ENCODE measurements at regions not wholly inside any gene's neighbourhood (a gene's known extent, or its start where the extent isn't known, plus 50 kb on each side); places are given as distances from the start of the nearest gene placed in this dataset.

DNA sequence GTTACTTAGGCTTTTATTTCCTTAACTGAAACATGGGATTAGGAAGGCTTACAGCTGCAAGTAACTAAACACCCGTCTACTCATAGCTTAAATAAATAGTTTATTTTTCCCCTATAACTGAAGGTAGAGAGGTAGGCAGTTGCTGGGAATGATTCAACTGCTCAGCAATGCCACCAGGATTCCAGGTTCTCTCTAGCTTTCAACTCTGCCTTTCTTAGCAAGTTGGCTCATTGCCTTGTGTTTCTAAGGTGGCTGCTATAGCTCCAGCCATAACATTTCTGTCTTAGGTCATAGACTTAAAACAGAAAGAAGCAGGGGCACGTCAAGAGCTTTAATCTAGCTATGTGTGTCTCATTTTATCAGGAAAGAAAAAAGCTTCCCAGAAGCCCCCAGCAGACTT, 103.7 kb upstream of the MDM1 start:
- ChIA-PET POLR2A (no interaction called here), CTCF (interaction anchor here (1.1 kb wide), 1 partner anchor 13 kb away, joined by 3 read pairs; no protein-coding TSS in a partner anchor)
- H3K27ac ChIP-seq (ENCODE audit: low read depth in 2 of 2, low read length in 1 of 2), result no peak overlapping the region
- no peaks in the 10 kb centered on the region for H3K9me2 ChIP-seq
- H3K36me3 ChIP-seq (replicated peaks in 1 of 2; ENCODE audit: control insufficient read depth in 1 of 2, insufficient read depth in 2 of 2, low read length in 1 of 2), result no peaks in the 10 kb centered on the region
- no peak overlapping the region for H3K4me2 ChIP-seq
- H4K20me1 ChIP-seq (ENCODE audit: insufficient read depth), result no peaks in the 10 kb centered on the region
- H3K4me3 ChIP-seq (ENCODE audit: low read depth in 2 of 2, low read length in 1 of 2), result no peak overlapping the region
- no peaks in the 10 kb centered on the region for H3K79me2 ChIP-seq (ENCODE audit: insufficient read depth)
- H2AFZ ChIP-seq (ENCODE audit: low read depth), result no peak overlapping the region
- H3K9me3 ChIP-seq, result no peaks in the 10 kb centered on the region
- no peaks in the 10 kb centered on the region for H3K27me3 ChIP-seq (ENCODE audit: insufficient read depth)
- no peak for DNase-seq
- 68% methylated on average over 2 of the region's 2 CpGs for WGBS (ENCODE audit: low lambda C conversion rate)
- no peak for TF ChIP-seq ZBTB33 (IDR thresholded peaks at IDR 0.05; ENCODE audit: borderline replicate concordance, low read depth)
- no peaks in the 10 kb centered on the region for H3F3A ChIP-seq (replicated peaks; ENCODE audit: insufficient read depth)
- H3K4me1 ChIP-seq (ENCODE audit: control insufficient read depth in 1 of 2, insufficient read depth in 2 of 2, low read depth in 1 of 2, low read length in 1 of 2), result no peaks in the 10 kb centered on the region; a peak in 1 of 4 replicates
- no peak overlapping the region for H3K9ac ChIP-seq

DNA sequence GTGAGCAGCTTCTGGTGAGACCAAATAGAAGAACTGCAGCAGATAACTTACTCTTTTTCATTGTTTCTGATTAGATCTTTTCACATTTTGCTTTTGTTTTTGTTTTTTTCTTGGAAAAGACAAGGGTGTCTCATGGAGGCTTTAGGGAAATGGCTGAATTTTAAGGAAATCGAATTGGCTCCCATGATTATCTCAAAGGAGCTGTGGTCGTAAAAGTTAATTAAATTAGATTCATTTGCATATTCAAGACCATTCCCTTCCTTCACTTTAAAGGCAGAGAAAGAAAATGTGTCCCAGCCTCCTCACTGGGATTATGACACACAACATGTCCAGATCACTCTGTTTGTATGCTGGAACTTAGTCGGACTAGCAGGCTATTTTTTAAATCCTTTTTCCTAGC, 106.4 kb upstream of the MDM1 start:
- Histone ChIP-seq H3K4me3 (ENCODE audit: low read depth in 2 of 2, low read length in 1 of 2) (no peak overlapping the region), H3F3A (replicated peaks; ENCODE audit: insufficient read depth) (no peaks in the 10 kb centered on the region), H3K27me3 (ENCODE audit: insufficient read depth) (no peaks in the 10 kb centered on the region), H3K9ac (no peak overlapping the region), H3K27ac (ENCODE audit: low read depth in 2 of 2, low read length in 1 of 2) (no peak overlapping the region), H3K4me2 (no peak overlapping the region), H3K4me1 (ENCODE audit: control insufficient read depth in 1 of 2, insufficient read depth in 2 of 2, low read depth in 1 of 2, low read length in 1 of 2) (no peaks in the 10 kb centered on the region; a peak in 1 of 4 replicates), H2AFZ (ENCODE audit: low read depth) (no peak overlapping the region; the same call in 1 of the 2 replicates), H4K20me1 (ENCODE audit: insufficient read depth) (no peaks in the 10 kb centered on the region), H3K79me2 (ENCODE audit: insufficient read depth) (no peaks in the 10 kb centered on the region), H3K9me3 (peaks cover under 1% of the 10 kb centered on the region; the same call in 1 of the 2 replicates), H3K9me2 (no peaks in the 10 kb centered on the region), H3K36me3 (replicated peaks in 1 of 2; ENCODE audit: control insufficient read depth in 1 of 2, insufficient read depth in 2 of 2, low read length in 1 of 2) (no peaks in the 10 kb centered on the region)
- no peak for TF ChIP-seq RXRA (IDR thresholded peaks at IDR 0.05; ENCODE audit: borderline replicate concordance, low read depth)
- no peak for TF ChIP-seq POLR2AphosphoS5 (IDR thresholded peaks at IDR 0.05; ENCODE audit: low read depth, low read length)
- no peak for TF ChIP-seq TAF1 (IDR thresholded peaks at IDR 0.05; ENCODE audit: borderline replicate concordance, low read depth, low read length)
- TF ChIP-seq, protein P1, sequence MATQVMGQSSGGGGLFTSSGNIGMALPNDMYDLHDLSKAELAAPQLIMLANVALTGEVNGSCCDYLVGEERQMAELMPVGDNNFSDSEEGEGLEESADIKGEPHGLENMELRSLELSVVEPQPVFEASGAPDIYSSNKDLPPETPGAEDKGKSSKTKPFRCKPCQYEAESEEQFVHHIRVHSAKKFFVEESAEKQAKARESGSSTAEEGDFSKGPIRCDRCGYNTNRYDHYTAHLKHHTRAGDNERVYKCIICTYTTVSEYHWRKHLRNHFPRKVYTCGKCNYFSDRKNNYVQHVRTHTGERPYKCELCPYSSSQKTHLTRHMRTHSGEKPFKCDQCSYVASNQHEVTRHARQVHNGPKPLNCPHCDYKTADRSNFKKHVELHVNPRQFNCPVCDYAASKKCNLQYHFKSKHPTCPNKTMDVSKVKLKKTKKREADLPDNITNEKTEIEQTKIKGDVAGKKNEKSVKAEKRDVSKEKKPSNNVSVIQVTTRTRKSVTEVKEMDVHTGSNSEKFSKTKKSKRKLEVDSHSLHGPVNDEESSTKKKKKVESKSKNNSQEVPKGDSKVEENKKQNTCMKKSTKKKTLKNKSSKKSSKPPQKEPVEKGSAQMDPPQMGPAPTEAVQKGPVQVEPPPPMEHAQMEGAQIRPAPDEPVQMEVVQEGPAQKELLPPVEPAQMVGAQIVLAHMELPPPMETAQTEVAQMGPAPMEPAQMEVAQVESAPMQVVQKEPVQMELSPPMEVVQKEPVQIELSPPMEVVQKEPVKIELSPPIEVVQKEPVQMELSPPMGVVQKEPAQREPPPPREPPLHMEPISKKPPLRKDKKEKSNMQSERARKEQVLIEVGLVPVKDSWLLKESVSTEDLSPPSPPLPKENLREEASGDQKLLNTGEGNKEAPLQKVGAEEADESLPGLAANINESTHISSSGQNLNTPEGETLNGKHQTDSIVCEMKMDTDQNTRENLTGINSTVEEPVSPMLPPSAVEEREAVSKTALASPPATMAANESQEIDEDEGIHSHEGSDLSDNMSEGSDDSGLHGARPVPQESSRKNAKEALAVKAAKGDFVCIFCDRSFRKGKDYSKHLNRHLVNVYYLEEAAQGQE (IDR thresholded peaks at IDR 0.05; ENCODE audit: low read depth, low read length), result no peak
- TF ChIP-seq FOSL2 (IDR thresholded peaks at IDR 0.05; ENCODE audit: borderline replicate concordance, low read depth), result no peak
- no peak for TF ChIP-seq ELF1 (IDR thresholded peaks at IDR 0.05)
- TF ChIP-seq RCOR1 (IDR thresholded peaks at IDR 0.05; ENCODE audit: low read length), result no peak
- no peak for TF ChIP-seq YY1 (IDR thresholded peaks at IDR 0.05; ENCODE audit: low read depth)
- TF ChIP-seq IRF3 (IDR thresholded peaks at IDR 0.05; ENCODE audit: low read depth, low read length), result no peak
- no peak for TF ChIP-seq SIN3A (IDR thresholded peaks at IDR 0.05; ENCODE audit: borderline replicate concordance, low read depth, low read length)
- TF ChIP-seq FOXJ3 (CRISPR knock-in tag; IDR thresholded peaks at IDR 0.05), result no peak
- no peak for TF ChIP-seq SMC3 (IDR thresholded peaks at IDR 0.05; ENCODE audit: low read depth, low read length)
- TF ChIP-seq CHD2 (IDR thresholded peaks at IDR 0.05; ENCODE audit: low read length, partially characterized antibody), result no peak
- no peak for TF ChIP-seq ZBTB33 (IDR thresholded peaks at IDR 0.05; ENCODE audit: borderline replicate concordance, low read depth)
- TF ChIP-seq RAD21 (IDR thresholded peaks at IDR 0.05; ENCODE audit: low read length), result no peak
- TF ChIP-seq NRF1 (IDR thresholded peaks at IDR 0.05; ENCODE audit: low read depth, low read length), result no peak
- DNase-seq, result no peak
- 94% methylated on average over 3 of the region's 3 CpGs for WGBS (ENCODE audit: low lambda C conversion rate)
- POLR2A ChIA-PET, result no interaction called here
- CTCF ChIA-PET, result interaction anchor here (0.7 to 1.2 kb wide), 2 partner anchors 10 to 12 kb away, joined by 3 read pairs; no protein-coding TSS in a partner anchor
